ENCODE measurements at regions not wholly inside any gene's neighbourhood (a gene's known extent, or its start where the extent isn't known, plus 50 kb on each side); places are given as distances from the start of the nearest gene placed in this dataset.

DNA sequence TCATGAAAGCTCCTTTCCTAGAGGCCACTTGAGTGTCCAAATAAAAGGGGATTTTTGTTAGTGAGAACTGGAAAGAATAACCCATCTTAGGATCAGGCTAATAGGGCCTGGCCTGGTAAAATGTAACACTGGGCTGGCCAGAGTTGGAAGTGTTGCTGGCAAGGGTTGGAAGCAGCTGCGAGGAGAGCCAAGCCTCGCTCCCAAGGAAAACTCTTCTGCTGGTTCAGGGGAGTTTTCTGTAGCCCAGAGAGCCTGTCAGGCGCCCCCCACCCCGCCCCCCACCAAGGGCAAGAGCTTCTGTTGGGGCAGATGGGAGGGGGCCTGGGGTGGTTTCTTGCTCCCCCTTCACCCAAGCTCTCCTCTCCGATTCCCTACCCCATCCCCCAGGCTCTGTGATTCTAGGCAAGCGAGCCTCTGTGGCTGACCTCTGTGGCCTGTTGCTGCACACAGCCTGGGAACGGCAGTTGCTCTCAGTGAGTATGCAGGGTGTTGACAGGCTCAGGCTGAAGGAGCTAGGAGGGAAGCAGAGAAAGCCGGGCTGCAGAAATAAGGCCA lies 547.8 kb downstream of the CCDC171 start:
- TF ChIP-seq, protein P1, sequence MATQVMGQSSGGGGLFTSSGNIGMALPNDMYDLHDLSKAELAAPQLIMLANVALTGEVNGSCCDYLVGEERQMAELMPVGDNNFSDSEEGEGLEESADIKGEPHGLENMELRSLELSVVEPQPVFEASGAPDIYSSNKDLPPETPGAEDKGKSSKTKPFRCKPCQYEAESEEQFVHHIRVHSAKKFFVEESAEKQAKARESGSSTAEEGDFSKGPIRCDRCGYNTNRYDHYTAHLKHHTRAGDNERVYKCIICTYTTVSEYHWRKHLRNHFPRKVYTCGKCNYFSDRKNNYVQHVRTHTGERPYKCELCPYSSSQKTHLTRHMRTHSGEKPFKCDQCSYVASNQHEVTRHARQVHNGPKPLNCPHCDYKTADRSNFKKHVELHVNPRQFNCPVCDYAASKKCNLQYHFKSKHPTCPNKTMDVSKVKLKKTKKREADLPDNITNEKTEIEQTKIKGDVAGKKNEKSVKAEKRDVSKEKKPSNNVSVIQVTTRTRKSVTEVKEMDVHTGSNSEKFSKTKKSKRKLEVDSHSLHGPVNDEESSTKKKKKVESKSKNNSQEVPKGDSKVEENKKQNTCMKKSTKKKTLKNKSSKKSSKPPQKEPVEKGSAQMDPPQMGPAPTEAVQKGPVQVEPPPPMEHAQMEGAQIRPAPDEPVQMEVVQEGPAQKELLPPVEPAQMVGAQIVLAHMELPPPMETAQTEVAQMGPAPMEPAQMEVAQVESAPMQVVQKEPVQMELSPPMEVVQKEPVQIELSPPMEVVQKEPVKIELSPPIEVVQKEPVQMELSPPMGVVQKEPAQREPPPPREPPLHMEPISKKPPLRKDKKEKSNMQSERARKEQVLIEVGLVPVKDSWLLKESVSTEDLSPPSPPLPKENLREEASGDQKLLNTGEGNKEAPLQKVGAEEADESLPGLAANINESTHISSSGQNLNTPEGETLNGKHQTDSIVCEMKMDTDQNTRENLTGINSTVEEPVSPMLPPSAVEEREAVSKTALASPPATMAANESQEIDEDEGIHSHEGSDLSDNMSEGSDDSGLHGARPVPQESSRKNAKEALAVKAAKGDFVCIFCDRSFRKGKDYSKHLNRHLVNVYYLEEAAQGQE (IDR thresholded peaks at IDR 0.05; ENCODE audit: low read depth) = no peak
- TF ChIP-seq RAD21 (IDR thresholded peaks at IDR 0.05; ENCODE audit: low read depth) = no peak
- TF ChIP-seq ZNF274 (IDR thresholded peaks at IDR 0.05; ENCODE audit: low read depth, low read length) = no peak
- no peak for TF ChIP-seq SRF (IDR thresholded peaks at IDR 0.05; ENCODE audit: low read depth)
- no peak for TF ChIP-seq POLR2A (IDR thresholded peaks at IDR 0.05; ENCODE audit: borderline replicate concordance, extremely low read depth, insufficient read depth, insufficient read length)
- TF ChIP-seq YY1 (IDR thresholded peaks at IDR 0.05; ENCODE audit: extremely low read depth, insufficient replicate concordance, low read depth, low read length) = no peak
- no peak for TF ChIP-seq CEBPB (IDR thresholded peaks at IDR 0.05; ENCODE audit: low read depth)
- TF ChIP-seq SP1 (IDR thresholded peaks at IDR 0.05; ENCODE audit: low read depth) = no peak
- no peak for TF ChIP-seq FOSL1 (IDR thresholded peaks at IDR 0.05; ENCODE audit: low read depth)
- TF ChIP-seq ELF1 (IDR thresholded peaks at IDR 0.05; ENCODE audit: borderline replicate concordance, low read depth) = no peak
- TF ChIP-seq, protein P2, sequence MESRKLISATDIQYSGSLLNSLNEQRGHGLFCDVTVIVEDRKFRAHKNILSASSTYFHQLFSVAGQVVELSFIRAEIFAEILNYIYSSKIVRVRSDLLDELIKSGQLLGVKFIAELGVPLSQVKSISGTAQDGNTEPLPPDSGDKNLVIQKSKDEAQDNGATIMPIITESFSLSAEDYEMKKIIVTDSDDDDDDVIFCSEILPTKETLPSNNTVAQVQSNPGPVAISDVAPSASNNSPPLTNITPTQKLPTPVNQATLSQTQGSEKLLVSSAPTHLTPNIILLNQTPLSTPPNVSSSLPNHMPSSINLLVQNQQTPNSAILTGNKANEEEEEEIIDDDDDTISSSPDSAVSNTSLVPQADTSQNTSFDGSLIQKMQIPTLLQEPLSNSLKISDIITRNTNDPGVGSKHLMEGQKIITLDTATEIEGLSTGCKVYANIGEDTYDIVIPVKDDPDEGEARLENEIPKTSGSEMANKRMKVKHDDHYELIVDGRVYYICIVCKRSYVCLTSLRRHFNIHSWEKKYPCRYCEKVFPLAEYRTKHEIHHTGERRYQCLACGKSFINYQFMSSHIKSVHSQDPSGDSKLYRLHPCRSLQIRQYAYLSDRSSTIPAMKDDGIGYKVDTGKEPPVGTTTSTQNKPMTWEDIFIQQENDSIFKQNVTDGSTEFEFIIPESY (IDR thresholded peaks at IDR 0.05; ENCODE audit: extremely low read depth, insufficient replicate concordance, low read length) = no peak
- no peak for TF ChIP-seq CBX3 (IDR thresholded peaks at IDR 0.05; ENCODE audit: low read depth)
- no peaks in the 10 kb centered on the region for H3K9me2 ChIP-seq (ENCODE audit: insufficient read depth)
- no peaks in the 10 kb centered on the region for H3K27me3 ChIP-seq (ENCODE audit: insufficient read depth, low read length)
- CTCF ChIA-PET = no interaction called here
- RAD21 ChIA-PET (ENCODE audit: low non-redundant PET in 1 of 2, low total read pairs in 2 of 2, uncharacterized antibody in 2 of 2, unreplicated experiment in 2 of 2) = no interaction called here
- no peaks in the 10 kb centered on the region for H3K9me3 ChIP-seq (ENCODE audit: control insufficient read depth in 1 of 2, insufficient read depth in 1 of 2, low read depth in 1 of 2, low read length in 2 of 2)
- POLR2A ChIA-PET = no interaction called here
- no peaks in the 10 kb centered on the region for H3K79me2 ChIP-seq (ENCODE audit: insufficient read depth, low read length)
- no peaks in the 10 kb centered on the region for H3K4me1 ChIP-seq (ENCODE audit: control insufficient read depth in 1 of 2, insufficient read depth in 2 of 2, low read length in 2 of 2)
- H3K4me2 ChIP-seq (ENCODE audit: low read length) = no peak overlapping the region
- DNase-seq (ENCODE audit: low read depth, low spot score) (no peak), ATAC-seq (no peak)
- intact Hi-C loops (cut with micrococcal nuclease) = no loop called here
- no peaks in the 10 kb centered on the region for H3K36me3 ChIP-seq (ENCODE audit: control insufficient read depth in 1 of 2, insufficient read depth in 2 of 2, low read length in 2 of 2)
- BruUV-seq (replicated peaks) = no TSS peak
- H2AFZ ChIP-seq (ENCODE audit: low read depth, low read length, poor library complexity, severe bottlenecking) = no peak overlapping the region
- no peak overlapping the region for H3K27ac ChIP-seq (ENCODE audit: low read depth, low read length)
- H4K20me1 ChIP-seq (ENCODE audit: insufficient read depth) = no peaks in the 10 kb centered on the region
- H3K9ac ChIP-seq (ENCODE audit: low read length) = no peak overlapping the region
- H3K4me3 ChIP-seq (replicated peaks in 1 of 2; ENCODE audit: low read depth in 1 of 2, low read length in 2 of 2) = no peak overlapping the region
